MM.1S (cell line): ENCODE measurements at regions not wholly inside any gene's neighbourhood (a gene's known extent, or its start where the extent isn't known, plus 50 kb on each side); places are given as distances from the start of the nearest gene placed in this dataset.

ENCODE experiments used
- EZH2 ChIP-seq: fragments of 300-600 bp; sonication (generic); optimal IDR thresholded peaks from 2 replicates; pipeline ENCODE3; 2017; ENCODE audit warnings: low read depth, mild to moderate bottlenecking, antibody characterized with exemption, low read length, mixed read lengths
- EZH2phosphoT487 ChIP-seq: fragments of 300-600 bp; sonication (generic); IDR thresholded peaks from 2 replicates; pipeline ENCODE4 v1.6.1; 2018; ENCODE audit warnings: antibody characterized with exemption, low read length
- TF ChIP-seq, protein P1 (sequence below): fragments of 300-600 bp; sonication (generic); IDR thresholded peaks from 2 replicates; pipeline ENCODE4 v1.5.1; 2016; ENCODE audit warnings: antibody characterized with exemption, low read length, mixed read lengths

GRCh38 chr2:145914716-145915115 lies 1394.8 kb upstream of the ZEB2 start:
- TF ChIP-seq EZH2 (no peak), EZH2phosphoT487 (no peak)
- TF ChIP-seq, protein P1, sequence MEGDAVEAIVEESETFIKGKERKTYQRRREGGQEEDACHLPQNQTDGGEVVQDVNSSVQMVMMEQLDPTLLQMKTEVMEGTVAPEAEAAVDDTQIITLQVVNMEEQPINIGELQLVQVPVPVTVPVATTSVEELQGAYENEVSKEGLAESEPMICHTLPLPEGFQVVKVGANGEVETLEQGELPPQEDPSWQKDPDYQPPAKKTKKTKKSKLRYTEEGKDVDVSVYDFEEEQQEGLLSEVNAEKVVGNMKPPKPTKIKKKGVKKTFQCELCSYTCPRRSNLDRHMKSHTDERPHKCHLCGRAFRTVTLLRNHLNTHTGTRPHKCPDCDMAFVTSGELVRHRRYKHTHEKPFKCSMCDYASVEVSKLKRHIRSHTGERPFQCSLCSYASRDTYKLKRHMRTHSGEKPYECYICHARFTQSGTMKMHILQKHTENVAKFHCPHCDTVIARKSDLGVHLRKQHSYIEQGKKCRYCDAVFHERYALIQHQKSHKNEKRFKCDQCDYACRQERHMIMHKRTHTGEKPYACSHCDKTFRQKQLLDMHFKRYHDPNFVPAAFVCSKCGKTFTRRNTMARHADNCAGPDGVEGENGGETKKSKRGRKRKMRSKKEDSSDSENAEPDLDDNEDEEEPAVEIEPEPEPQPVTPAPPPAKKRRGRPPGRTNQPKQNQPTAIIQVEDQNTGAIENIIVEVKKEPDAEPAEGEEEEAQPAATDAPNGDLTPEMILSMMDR, result no peak
